GM19463 (cell line): ENCODE measurements at regions not wholly inside any gene's neighbourhood (a gene's known extent, or its start where the extent isn't known, plus 50 kb on each side); places are given as distances from the start of the nearest gene placed in this dataset.
"Not testable (repeated sequence)": the region's sequence is repeated elsewhere in the genome, so short reads cannot be mapped to it uniquely, and the experiment has no call there.

Source experiments
- ATAC-seq: cut with Tn5 transposase; IDR thresholded peaks from one replicate; pipeline ENCODE4 v1.9.1; 2021; ENCODE audit warnings: mild to moderate bottlenecking, moderate library complexity; ENCODE audit not compliant: unreplicated experiment

GRCh38 chr14:71751264-71751663 is 181.0 kb upstream of the RGS6 start:
- no peak for ATAC-seq

- ATAC-seq, result no peak
Observed at GRCh38 chr14:71752111-71752738, 180.0 kb upstream of the RGS6 start.

GRCh38 chr14:71753126-71753830 is 179.0 kb upstream of the RGS6 start:
- ATAC-seq, result no peak

- ATAC-seq, result no peak
Observed at GRCh38 chr14:71753976-71754375, 178.3 kb upstream of the RGS6 start.

GRCh38 chr14:71754422-71755095 is 177.7 kb upstream of the RGS6 start:
- ATAC-seq, result no peak

GRCh38 chr14:71758229-71758951 is 173.8 kb upstream of the RGS6 start:
- ATAC-seq, result peak; percentile 48

- ATAC-seq, result no peak
Observed at GRCh38 chr14:71762575-71762974, 169.7 kb upstream of the RGS6 start.

GRCh38 chr14:71764701-71765382 is 167.4 kb upstream of the RGS6 start:
- no peak for ATAC-seq

- no peak for ATAC-seq
Observed at GRCh38 chr14:71765505-71765904, 166.7 kb upstream of the RGS6 start.

GRCh38 chr14:71770431-71770830 is 161.8 kb upstream of the RGS6 start:
- no peak for ATAC-seq

GRCh38 chr14:71771421-71771820 is 160.8 kb upstream of the RGS6 start:
- ATAC-seq, result not testable (repeated sequence)

- not testable (repeated sequence) for ATAC-seq
Observed at GRCh38 chr14:71771996-71772395, 160.2 kb upstream of the RGS6 start.

- no peak for ATAC-seq
Observed at GRCh38 chr14:71773898-71774481, 158.2 kb upstream of the RGS6 start.

GRCh38 chr14:71776471-71777360 is 155.5 kb upstream of the RGS6 start:
- ATAC-seq, result peak; percentile 53

- no peak for ATAC-seq
Observed at GRCh38 chr14:71780075-71780474, 152.2 kb upstream of the RGS6 start.

GRCh38 chr14:71780822-71781221 is 151.4 kb upstream of the RGS6 start:
- ATAC-seq, result no peak

GRCh38 chr14:71783088-71783487 is 149.1 kb upstream of the RGS6 start:
- ATAC-seq, result no peak

GRCh38 chr14:71783786-71784185 is 148.4 kb upstream of the RGS6 start:
- no peak for ATAC-seq

- no peak for ATAC-seq
Observed at GRCh38 chr14:71789005-71789404, 143.2 kb upstream of the RGS6 start.

- no peak for ATAC-seq
Observed at GRCh38 chr14:71799841-71800240, 132.4 kb upstream of the RGS6 start.
